ENCODE measurements at regions not wholly inside any gene's neighbourhood (a gene's known extent, or its start where the extent isn't known, plus 50 kb on each side); places are given as distances from the start of the nearest gene placed in this dataset.

GRCh38 chr2:191620144-191620543, 57.8 kb upstream of the NABP1 start:
- no peak overlapping the region for H3K27ac ChIP-seq (replicated peaks)
- no peak for TF ChIP-seq CTCF (IDR thresholded peaks at IDR 0.05; ENCODE audit: borderline replicate concordance)
- H3K27me3 ChIP-seq (ENCODE audit: low read depth) = peaks cover 1% of the 10 kb centered on the region
- intact Hi-C loops (cut with micrococcal nuclease) = no loop called here
- no peak for DNase-seq
- no peak overlapping the region for H3K4me3 ChIP-seq
- H3K4me1 ChIP-seq = no peaks in the 10 kb centered on the region
- H3K36me3 ChIP-seq = no peaks in the 10 kb centered on the region
- H3K9me3 ChIP-seq (replicated peaks) = no peaks in the 10 kb centered on the region

- Histone ChIP-seq H3K4me1 (no peaks in the 10 kb centered on the region), H3K9me3 (replicated peaks) (no peaks in the 10 kb centered on the region), H3K36me3 (no peaks in the 10 kb centered on the region), H3K27me3 (ENCODE audit: low read depth) (no peaks in the 10 kb centered on the region), H3K4me3 (no peak overlapping the region), H3K27ac (replicated peaks) (no peak overlapping the region)
- no peak for DNase-seq
- TF ChIP-seq CTCF (IDR thresholded peaks at IDR 0.05; ENCODE audit: borderline replicate concordance) = no peak
- intact Hi-C loops (cut with micrococcal nuclease) = no loop called here
These were observed 55.3 kb upstream of the NABP1 start for GRCh38 chr2:191622374-191623320.

GRCh38 chr2:191625016-191625415, 52.9 kb upstream of the NABP1 start:
- no peaks in the 10 kb centered on the region for H3K9me3 ChIP-seq (replicated peaks)
- intact Hi-C loops (cut with micrococcal nuclease) = no loop called here
- DNase-seq = no peak
- no peak overlapping the region for H3K4me3 ChIP-seq
- no peak overlapping the region for H3K27ac ChIP-seq (replicated peaks)
- H3K36me3 ChIP-seq = no peaks in the 10 kb centered on the region
- H3K27me3 ChIP-seq (ENCODE audit: low read depth) = no peaks in the 10 kb centered on the region
- no peak for TF ChIP-seq CTCF (IDR thresholded peaks at IDR 0.05; ENCODE audit: borderline replicate concordance)
- no peaks in the 10 kb centered on the region for H3K4me1 ChIP-seq

GRCh38 chr2:191625446-191625845, 52.5 kb upstream of the NABP1 start:
- intact Hi-C loops (cut with micrococcal nuclease) = no loop called here
- no peak overlapping the region for H3K27ac ChIP-seq (replicated peaks)
- no peak for TF ChIP-seq CTCF (IDR thresholded peaks at IDR 0.05; ENCODE audit: borderline replicate concordance)
- H3K4me3 ChIP-seq = no peak overlapping the region
- no peaks in the 10 kb centered on the region for H3K9me3 ChIP-seq (replicated peaks)
- no peaks in the 10 kb centered on the region for H3K27me3 ChIP-seq (ENCODE audit: low read depth)
- no peak for DNase-seq
- no peaks in the 10 kb centered on the region for H3K4me1 ChIP-seq
- H3K36me3 ChIP-seq = no peaks in the 10 kb centered on the region

GRCh38 chr2:191626497-191627151, 51.3 kb upstream of the NABP1 start:
- DNase-seq = no peak
- no peaks in the 10 kb centered on the region for H3K36me3 ChIP-seq
- TF ChIP-seq CTCF (IDR thresholded peaks at IDR 0.05; ENCODE audit: borderline replicate concordance) = no peak
- H3K27ac ChIP-seq (replicated peaks) = no peak overlapping the region
- H3K9me3 ChIP-seq (replicated peaks) = no peaks in the 10 kb centered on the region
- H3K4me1 ChIP-seq = no peaks in the 10 kb centered on the region
- intact Hi-C loops (cut with micrococcal nuclease) = no loop called here
- no peak overlapping the region for H3K4me3 ChIP-seq
- H3K27me3 ChIP-seq (ENCODE audit: low read depth) = no peaks in the 10 kb centered on the region
